K562 (cell line): ENCODE measurements at regions not wholly inside any gene's neighbourhood (a gene's known extent, or its start where the extent isn't known, plus 50 kb on each side); places are given as distances from the start of the nearest gene placed in this dataset.

Source experiments
- ATAC-seq: fragments of 200-7000 bp; cut with Tn5 transposase; 3 replicates; pipeline ENCODE4 v1.9.1; 2020; ENCODE audit warnings: moderate library complexity
- BruUV-seq: library from RNA; stranded (reverse); fragments of 400-500 nt; replicated peaks from 2 replicates; lab custom pipeline; 2021; lab: Mats Ljungman, UMichigan
- CTCF ChIA-PET: fragments of 300-600 bp; formaldehyde crosslinking; extraction: SDS; loops from one replicate; lab custom pipeline; 2021; ENCODE audit warnings: low intra/inter-chr PET ratio; lab: Yijun Ruan, JAX
- POLR2A ChIA-PET: fragments of 300-600, 350-650 bp; sonication (Branson Sonifier 250); formaldehyde crosslinking; extraction: SDS; loops from one replicate; lab custom pipeline; 2021; ENCODE audit warnings: antibody characterized with exemption, inconsistent platforms; lab: Yijun Ruan, JAX
- DNase-seq, 4 experiments: peaks; one replicate each; pipeline versions ENCODE4 v3.0.0 to v3.0.0-alpha.2; 2011 to 2018; ENCODE audit warnings: low spot score in 3 of 4, mixed read lengths in 3 of 4; ENCODE audit errors: extremely low read depth in 1 of 4
- FAIRE-seq: peaks from 2 replicates; lab custom pipeline; 2011; peaks lifted over from hg19 to GRCh38; lab: Jason Lieb, UNC
- H2AFZ ChIP-seq: 2 replicates; pipeline ENCODE4 v1.6.0; 2011; ENCODE audit warnings: low read depth, low read length, control low read depth, inconsistent platforms
- H3K27ac ChIP-seq: fragments of 200-600 bp; 3 replicates; pipeline ENCODE4 v1.8.0; 2011; ENCODE audit warnings: low read depth, mild to moderate bottlenecking, control low read depth, inconsistent platforms, low read length, moderate library complexity, mixed read lengths; ENCODE audit errors: extremely low read depth
- H3K27me3 ChIP-seq, 2 experiments: fragments of 300-600 bp in 1 of 2; 2 replicates in 1 of 2; 3 replicates in 1 of 2; pipeline versions ENCODE4 v1.6.0 to v1.8.0; 2011; ENCODE audit warnings: inconsistent platforms in 2 of 2, low read length in 2 of 2, mild to moderate bottlenecking in 1 of 2, mixed read lengths in 1 of 2, moderate library complexity in 1 of 2; ENCODE audit not compliant: control insufficient read depth in 2 of 2, insufficient read depth in 2 of 2
- H3K36me3 ChIP-seq: fragments of 300-600 bp; 3 replicates; pipeline ENCODE4 v1.8.0; 2011; ENCODE audit warnings: mild to moderate bottlenecking, low read length, inconsistent platforms; ENCODE audit not compliant: control insufficient read depth, insufficient read depth
- H3K4me1 ChIP-seq, 2 experiments: fragments of 200-600 bp in 1 of 2; replicated peaks in 1 of 2; 2 replicates in 1 of 2; 3 replicates in 1 of 2; pipeline versions ENCODE4 v1.5.1 to v1.8.0; 2011; ENCODE audit warnings: inconsistent platforms in 2 of 2, low read length in 2 of 2, mild to moderate bottlenecking in 1 of 2, mixed read lengths in 1 of 2, moderate library complexity in 1 of 2; ENCODE audit not compliant: control insufficient read depth in 2 of 2, insufficient read depth in 2 of 2
- H3K4me2 ChIP-seq: 2 replicates; pipeline ENCODE4 v1.6.1; 2011; ENCODE audit warnings: low read length, control low read depth, inconsistent platforms, mixed read lengths; ENCODE audit not compliant: insufficient read depth
- H3K4me3 ChIP-seq: fragments of 200-600 bp; sonication (generic), shearing (Covaris generic); 2 replicates; pipeline ENCODE4 v1.5.1; 2016; ENCODE audit warnings: control low read depth, inconsistent platforms
- H3K79me2 ChIP-seq: fragments of 200-600 bp; 3 replicates; pipeline ENCODE4 v1.8.0; 2011; ENCODE audit warnings: low read length, inconsistent platforms; ENCODE audit not compliant: control insufficient read depth, insufficient read depth
- H3K9ac ChIP-seq, 2 experiments: 2 replicates each; pipeline versions ENCODE4 v1.6.0 to v1.6.1; 2011; ENCODE audit warnings: low read depth in 2 of 2, low read length in 2 of 2, control low read depth in 1 of 2, inconsistent platforms in 1 of 2, mild to moderate bottlenecking in 1 of 2, mixed read lengths in 1 of 2; ENCODE audit not compliant: insufficient read depth in 1 of 2
- H3K9me1 ChIP-seq: one replicate; pipeline ENCODE4 v1.6.0; 2011; ENCODE audit warnings: inconsistent platforms, mild to moderate bottlenecking, low read length, moderate library complexity; ENCODE audit not compliant: control insufficient read depth, insufficient read depth
- H3K9me3 ChIP-seq: replicated peaks from 2 replicates; pipeline ENCODE4 v1.5.1; 2011; ENCODE audit warnings: low read depth, low read length, inconsistent platforms; ENCODE audit not compliant: control insufficient read depth, insufficient read depth
- H4K20me1 ChIP-seq: replicated peaks from 2 replicates; pipeline ENCODE4 v1.6.1; 2011; ENCODE audit warnings: low read length, inconsistent platforms, mixed read lengths; ENCODE audit not compliant: control insufficient read depth, insufficient read depth
- BRD4 ChIP-seq: fragments of 200-600 bp; sonication (generic); IDR thresholded peaks from 2 replicates; pipeline ENCODE4 v1.6.1; 2017; ENCODE audit warnings: inconsistent platforms
- DIDO1 ChIP-seq: fragments of 450-650 bp; IDR thresholded peaks from 2 replicates; pipeline ENCODE4 v1.6.1; 2016; ENCODE audit warnings: low read depth, missing biosample characterization, missing genetic modification characterization
- ETV6 ChIP-seq, 3 experiments: fragments of 150-350 bp in 1 of 3; sonication (generic) in 1 of 3; formaldehyde crosslinking in 1 of 3; IDR thresholded peaks; 2 replicates each; pipeline versions ENCODE4 v1.6.1 to v1.8.0; 2014 to 2022; ENCODE audit warnings: borderline replicate concordance in 2 of 3, low read depth in 2 of 3, antibody characterized with exemption in 1 of 3, low read length in 1 of 3, mild to moderate bottlenecking in 1 of 3, missing genetic modification reagents in 1 of 3
- HCFC1 ChIP-seq: IDR thresholded peaks from 2 replicates; pipeline ENCODE4 v1.6.1; 2012; ENCODE audit warnings: low read depth, low read length, improper control_type of control experiment
- MTA3 ChIP-seq: fragments of 450-650 bp; formaldehyde crosslinking; IDR thresholded peaks from 2 replicates; pipeline ENCODE4 v1.6.1; 2017; ENCODE audit warnings: mild to moderate bottlenecking, borderline replicate concordance
- PCBP1 ChIP-seq: fragments of 200-400 bp; formaldehyde crosslinking; IDR thresholded peaks from 2 replicates; pipeline ENCODE4 v1.6.1; 2018; ENCODE audit warnings: mild to moderate bottlenecking, low read depth, low read length; ENCODE audit not compliant: poor library complexity, severe bottlenecking
- PKNOX1 ChIP-seq: fragments of 450-650 bp; IDR thresholded peaks from 2 replicates; pipeline ENCODE4 v1.6.1; 2016
- PREB ChIP-seq: sonication (generic); formaldehyde crosslinking; IDR thresholded peaks from 2 replicates; pipeline ENCODE4 v1.8.1; 2023; ENCODE audit warnings: mild to moderate bottlenecking, missing genetic modification reagents
- TAF15 ChIP-seq: fragments of 200-400 bp; formaldehyde crosslinking; IDR thresholded peaks from 2 replicates; pipeline ENCODE4 v1.6.1; 2017; ENCODE audit warnings: mild to moderate bottlenecking, low read depth, low read length, moderate library complexity
- TCF7 ChIP-seq: sonication (generic); IDR thresholded peaks from 2 replicates; pipeline ENCODE4 v1.6.1; 2016; ENCODE audit warnings: antibody characterized with exemption, borderline replicate concordance
- WGBS: fragments of 100-300 bp; shearing (Covaris generic); methylation state at CpG from one replicate; pipeline ENCODE4 v1.1.6; 2016; ENCODE audit warnings: low coverage, mixed read lengths; ENCODE audit not compliant: insufficient coverage; ENCODE audit errors: missing lambda C conversion rate; 5-methylcytosine and 5-hydroxymethylcytosine counted together
- in situ Hi-C: fragments of 300-500 bp; cut with MboI; formaldehyde crosslinking; loops from 4 replicates; pipeline ENCODE4 v1.15.0; 2018; ENCODE audit warnings: inconsistent platforms, mixed read lengths
- intact Hi-C: fragments of 100-400 bp; cut with micrococcal nuclease; formaldehyde crosslinking; loops from 2 replicates; pipeline ENCODE4 v1.14.2; 2022
- TF ChIP-seq, protein P1 (sequence below): sonication (generic); formaldehyde crosslinking; IDR thresholded peaks from 2 replicates; pipeline ENCODE4 v1.8.0; 2023; ENCODE audit warnings: missing genetic modification reagents, mild to moderate bottlenecking, borderline replicate concordance
- TF ChIP-seq, protein P2 (sequence below): fragments of 450-650 bp; IDR thresholded peaks from 2 replicates; pipeline ENCODE4 v1.6.1; 2016; ENCODE audit warnings: low read depth, mild to moderate bottlenecking, moderate library complexity

DNA sequence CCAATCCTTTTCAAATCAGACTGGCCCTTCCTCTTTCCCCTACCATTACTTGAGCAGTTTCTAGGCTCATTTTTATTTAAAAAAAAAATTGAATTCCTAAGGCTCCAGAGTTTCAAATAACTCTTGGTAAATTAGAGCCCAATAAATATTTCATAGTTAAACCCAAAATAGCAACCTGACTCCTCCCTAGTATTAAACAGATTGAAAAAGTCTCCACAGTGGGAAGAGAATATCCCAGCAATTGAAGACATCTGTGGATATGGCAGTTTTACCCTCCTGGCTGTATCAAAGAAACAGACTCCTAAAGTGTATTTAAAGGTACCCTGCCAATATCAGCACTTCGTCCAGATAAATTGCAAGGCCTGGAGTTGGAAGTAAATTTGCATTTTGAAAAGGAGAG, 52.7 kb upstream of the GDNF start:
- Histone ChIP-seq H3K9me1 (no peaks in the 10 kb centered on the region), H3K9me3 (no peaks in the 10 kb centered on the region), H4K20me1 (no peaks in the 10 kb centered on the region), H3K4me2 (no peak overlapping the region), H3K36me3 (no peaks in the 10 kb centered on the region), H2AFZ (no peak overlapping the region), H3K4me1 (no peaks in the 10 kb centered on the region), H3K4me3 (no peak overlapping the region), H3K27me3 (no peaks in the 10 kb centered on the region; a peak in 1 of 5 replicates), H3K9ac (no peak overlapping the region), H3K27ac (no peak overlapping the region), H3K79me2 (no peaks in the 10 kb centered on the region)
- no peak for DNase-seq
- POLR2A ChIA-PET, result no interaction called here
- TF ChIP-seq MTA3 (no peak), PCBP1 (no peak), DIDO1 (no peak), PKNOX1 (no peak), PREB (no peak), BRD4 (no peak), TAF15 (no peak), HCFC1 (no peak), ETV6 (IDR thresholded peaks at IDR 0.05; ENCODE audit: borderline replicate concordance in 1 of 2, low read depth in 2 of 2, low read length in 1 of 2) (no peak), ETV6 (CRISPR knock-in tag; IDR thresholded peaks at IDR 0.05; ENCODE audit: borderline replicate concordance) (no peak), TCF7 (no peak)
- TF ChIP-seq, protein P1, sequence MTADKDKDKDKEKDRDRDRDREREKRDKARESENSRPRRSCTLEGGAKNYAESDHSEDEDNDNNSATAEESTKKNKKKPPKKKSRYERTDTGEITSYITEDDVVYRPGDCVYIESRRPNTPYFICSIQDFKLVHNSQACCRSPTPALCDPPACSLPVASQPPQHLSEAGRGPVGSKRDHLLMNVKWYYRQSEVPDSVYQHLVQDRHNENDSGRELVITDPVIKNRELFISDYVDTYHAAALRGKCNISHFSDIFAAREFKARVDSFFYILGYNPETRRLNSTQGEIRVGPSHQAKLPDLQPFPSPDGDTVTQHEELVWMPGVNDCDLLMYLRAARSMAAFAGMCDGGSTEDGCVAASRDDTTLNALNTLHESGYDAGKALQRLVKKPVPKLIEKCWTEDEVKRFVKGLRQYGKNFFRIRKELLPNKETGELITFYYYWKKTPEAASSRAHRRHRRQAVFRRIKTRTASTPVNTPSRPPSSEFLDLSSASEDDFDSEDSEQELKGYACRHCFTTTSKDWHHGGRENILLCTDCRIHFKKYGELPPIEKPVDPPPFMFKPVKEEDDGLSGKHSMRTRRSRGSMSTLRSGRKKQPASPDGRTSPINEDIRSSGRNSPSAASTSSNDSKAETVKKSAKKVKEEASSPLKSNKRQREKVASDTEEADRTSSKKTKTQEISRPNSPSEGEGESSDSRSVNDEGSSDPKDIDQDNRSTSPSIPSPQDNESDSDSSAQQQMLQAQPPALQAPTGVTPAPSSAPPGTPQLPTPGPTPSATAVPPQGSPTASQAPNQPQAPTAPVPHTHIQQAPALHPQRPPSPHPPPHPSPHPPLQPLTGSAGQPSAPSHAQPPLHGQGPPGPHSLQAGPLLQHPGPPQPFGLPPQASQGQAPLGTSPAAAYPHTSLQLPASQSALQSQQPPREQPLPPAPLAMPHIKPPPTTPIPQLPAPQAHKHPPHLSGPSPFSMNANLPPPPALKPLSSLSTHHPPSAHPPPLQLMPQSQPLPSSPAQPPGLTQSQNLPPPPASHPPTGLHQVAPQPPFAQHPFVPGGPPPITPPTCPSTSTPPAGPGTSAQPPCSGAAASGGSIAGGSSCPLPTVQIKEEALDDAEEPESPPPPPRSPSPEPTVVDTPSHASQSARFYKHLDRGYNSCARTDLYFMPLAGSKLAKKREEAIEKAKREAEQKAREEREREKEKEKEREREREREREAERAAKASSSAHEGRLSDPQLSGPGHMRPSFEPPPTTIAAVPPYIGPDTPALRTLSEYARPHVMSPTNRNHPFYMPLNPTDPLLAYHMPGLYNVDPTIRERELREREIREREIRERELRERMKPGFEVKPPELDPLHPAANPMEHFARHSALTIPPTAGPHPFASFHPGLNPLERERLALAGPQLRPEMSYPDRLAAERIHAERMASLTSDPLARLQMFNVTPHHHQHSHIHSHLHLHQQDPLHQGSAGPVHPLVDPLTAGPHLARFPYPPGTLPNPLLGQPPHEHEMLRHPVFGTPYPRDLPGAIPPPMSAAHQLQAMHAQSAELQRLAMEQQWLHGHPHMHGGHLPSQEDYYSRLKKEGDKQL, result no peak
- TF ChIP-seq, protein P2, sequence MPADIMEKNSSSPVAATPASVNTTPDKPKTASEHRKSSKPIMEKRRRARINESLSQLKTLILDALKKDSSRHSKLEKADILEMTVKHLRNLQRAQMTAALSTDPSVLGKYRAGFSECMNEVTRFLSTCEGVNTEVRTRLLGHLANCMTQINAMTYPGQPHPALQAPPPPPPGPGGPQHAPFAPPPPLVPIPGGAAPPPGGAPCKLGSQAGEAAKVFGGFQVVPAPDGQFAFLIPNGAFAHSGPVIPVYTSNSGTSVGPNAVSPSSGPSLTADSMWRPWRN, result no peak
- CTCF ChIA-PET, result no interaction called here
- FAIRE-seq, result no peak
- ATAC-seq, result no peak
- intact Hi-C loops (no loop called here), in situ Hi-C loops (no loop called here)
- 0% methylated on average over 1 of the region's 1 CpG for WGBS
- no TSS peak for BruUV-seq
